ENCODE measurements at regions not wholly inside any gene's neighbourhood (a gene's known extent, or its start where the extent isn't known, plus 50 kb on each side); places are given as distances from the start of the nearest gene placed in this dataset.

- TF ChIP-seq ATF2 (IDR thresholded peaks at IDR 0.05; ENCODE audit: low read length) = no peak
- no peak for TF ChIP-seq KDM1A (IDR thresholded peaks at IDR 0.05; ENCODE audit: borderline replicate concordance, low read length)
- no peak for TF ChIP-seq BCL11A (IDR thresholded peaks at IDR 0.05; ENCODE audit: low read depth in 2 of 2, low read length in 2 of 2)
- no peak for TF ChIP-seq TEAD4 (IDR thresholded peaks at IDR 0.05; ENCODE audit: low read depth, low read length)
- TF ChIP-seq RBBP5 (IDR thresholded peaks at IDR 0.05; ENCODE audit: borderline replicate concordance, low read depth, low read length) = no peak
- TF ChIP-seq CHD2 (IDR thresholded peaks at IDR 0.05; ENCODE audit: low read length) = no peak
- peak; percentile 91 for TF ChIP-seq KDM4A (IDR thresholded peaks at IDR 0.05; ENCODE audit: low read depth, low read length, severe bottlenecking)
- TF ChIP-seq USF2 (IDR thresholded peaks at IDR 0.05; ENCODE audit: low read length) = no peak
- TF ChIP-seq JUND (IDR thresholded peaks at IDR 0.05; ENCODE audit: low read length) = no peak
- TF ChIP-seq NRF1 (IDR thresholded peaks at IDR 0.05; ENCODE audit: low read depth, low read length) = no peak
- TF ChIP-seq ATF3 (IDR thresholded peaks at IDR 0.05; ENCODE audit: insufficient read depth, low read depth, low read length) = no peak
- TF ChIP-seq BRCA1 (IDR thresholded peaks at IDR 0.05; ENCODE audit: low read depth, low read length) = no peak
- peak; percentile 15 for TF ChIP-seq TAF7 (optimal IDR thresholded peaks at IDR 0.05; ENCODE audit: borderline replicate concordance, low read depth, low read length)
- no peak for TF ChIP-seq EZH2 (IDR thresholded peaks at IDR 0.05; ENCODE audit: low read depth, low read length, severe bottlenecking)
- TF ChIP-seq ASH2L (IDR thresholded peaks at IDR 0.05; ENCODE audit: low read length) = peak; percentile 21
- no peak for TF ChIP-seq NANOG (IDR thresholded peaks at IDR 0.05; ENCODE audit: insufficient read depth, low read depth, low read length, poor library complexity, severe bottlenecking)
- no peak for TF ChIP-seq SP2 (IDR thresholded peaks at IDR 0.05; ENCODE audit: low read length)
- no peak for TF ChIP-seq SIN3A (conservative IDR thresholded peaks at IDR 0.05 in 1 of 2, IDR thresholded peaks at IDR 0.05 in 1 of 2; ENCODE audit: low read depth in 1 of 2, low read length in 2 of 2)
- no peak for TF ChIP-seq FOSL1 (IDR thresholded peaks at IDR 0.05; ENCODE audit: insufficient read depth, low read depth, low read length)
- no peak for TF ChIP-seq HDAC2 (IDR thresholded peaks at IDR 0.05; ENCODE audit: borderline replicate concordance in 1 of 2, low read depth in 2 of 2, low read length in 2 of 2)
These were observed 178.3 kb downstream of the UACA start (continued) for GRCh38 chr15:70584838-70585706.

All from H1 (cell line).